OCI-LY7 (cell line): ENCODE measurements at regions not wholly inside any gene's neighbourhood (a gene's known extent, or its start where the extent isn't known, plus 50 kb on each side); places are given as distances from the start of the nearest gene placed in this dataset.

Source experiments
- BruUV-seq: library from RNA; stranded (reverse); fragments of 400-500 nt; replicated peaks from 2 replicates; lab custom pipeline; 2021; lab: Mats Ljungman, UMichigan
- CTCF ChIA-PET: fragments of 300-600 bp; sonication (Branson Sonifier 250); formaldehyde crosslinking; loops from one replicate; lab custom pipeline; 2022; ENCODE audit warnings: antibody characterized with exemption; ENCODE audit not compliant: unreplicated experiment; lab: Charles Lee
- POLR2A ChIA-PET: fragments of 300-600 bp; sonication (Branson Sonifier 250); formaldehyde crosslinking; loops from one replicate; lab custom pipeline; 2022; ENCODE audit warnings: antibody characterized with exemption; lab: Charles Lee
- DNase-seq: peaks from one replicate; pipeline ENCODE4 v3.0.0-alpha.2; 2015; ENCODE audit warnings: low spot score
- H2AFZ ChIP-seq: fragments of 200-600 bp; sonication (generic), shearing (Covaris generic); 2 replicates; pipeline ENCODE4 v1.6.1; 2014; ENCODE audit warnings: mild to moderate bottlenecking, antibody characterized with exemption, low read length, moderate library complexity
- H3K27ac ChIP-seq: fragments of 200-600 bp; sonication (generic); 2 replicates; pipeline ENCODE4 v1.5.1; 2014; ENCODE audit warnings: mixed run types, low read depth, mild to moderate bottlenecking, moderate library complexity, low read length, inconsistent platforms; ENCODE audit not compliant: poor library complexity, severe bottlenecking
- H3K36me3 ChIP-seq: fragments of 200-600 bp; sonication (generic); 2 replicates; pipeline ENCODE4 v1.6.1; 2014; ENCODE audit warnings: mild to moderate bottlenecking, antibody characterized with exemption, low read length, moderate library complexity, mixed read lengths; ENCODE audit not compliant: insufficient read depth
- H3K4me1 ChIP-seq: fragments of 200-600 bp; sonication (generic); 2 replicates; pipeline ENCODE4 v1.5.1; 2014; ENCODE audit warnings: mild to moderate bottlenecking, low read length; ENCODE audit not compliant: insufficient read depth, poor library complexity, severe bottlenecking
- H3K4me2 ChIP-seq: fragments of 200-600 bp; sonication (generic); 2 replicates; pipeline ENCODE4 v1.6.1; 2014; ENCODE audit warnings: mild to moderate bottlenecking, low read length
- H3K4me3 ChIP-seq: fragments of 200-600 bp; sonication (generic); 2 replicates; pipeline ENCODE4 v1.5.1; 2014; ENCODE audit warnings: mild to moderate bottlenecking, low read depth, low read length; ENCODE audit not compliant: poor library complexity, severe bottlenecking
- H3K79me2 ChIP-seq: fragments of 200-600 bp; sonication (generic); 2 replicates; pipeline ENCODE4 v1.6.1; 2016; ENCODE audit warnings: low read depth, mild to moderate bottlenecking, low read length, moderate library complexity, mixed read lengths; ENCODE audit not compliant: insufficient read depth
- H3K9me2 ChIP-seq: fragments of 200-600 bp; sonication (generic); 2 replicates; pipeline ENCODE4 v1.6.1; 2016; ENCODE audit warnings: mild to moderate bottlenecking, low read length, mixed read lengths; ENCODE audit not compliant: insufficient read depth
- H3K9me3 ChIP-seq: fragments of 200-600 bp; sonication (generic); 2 replicates; pipeline ENCODE4 v1.6.1; 2014; ENCODE audit warnings: mild to moderate bottlenecking, mixed run types, low read length, mixed read lengths
- H4K20me1 ChIP-seq: fragments of 200-600 bp; sonication (generic); 2 replicates; pipeline ENCODE4 v1.6.1; 2014; ENCODE audit warnings: mild to moderate bottlenecking, antibody characterized with exemption, low read length, moderate library complexity, mixed read lengths; ENCODE audit not compliant: insufficient read depth
- EZH2phosphoT487 ChIP-seq: fragments of 200-600 bp; sonication (generic); IDR thresholded peaks from 2 replicates; pipeline ENCODE4 v1.6.1; 2018; ENCODE audit warnings: low read depth, borderline replicate concordance, mild to moderate bottlenecking, mixed run types, antibody characterized with exemption, low read length, moderate library complexity, mixed read lengths
- intact Hi-C: fragments of 100-400 bp; cut with micrococcal nuclease; formaldehyde crosslinking; loops from one replicate; pipeline ENCODE4 v1.10.0; 2022; ENCODE audit not compliant: unreplicated experiment
- TF ChIP-seq, protein P1 (sequence below): fragments of 200-600 bp; sonication (generic); conservative IDR thresholded peaks from 2 replicates; pipeline ENCODE4 v1.5.1; 2014; ENCODE audit warnings: mild to moderate bottlenecking, antibody characterized with exemption, low read length, moderate library complexity, mixed read lengths

- CTCF ChIA-PET, result no interaction called here
- no peaks in the 10 kb centered on the region for H3K4me1 ChIP-seq
- no peak for DNase-seq
- TF ChIP-seq, protein P1, sequence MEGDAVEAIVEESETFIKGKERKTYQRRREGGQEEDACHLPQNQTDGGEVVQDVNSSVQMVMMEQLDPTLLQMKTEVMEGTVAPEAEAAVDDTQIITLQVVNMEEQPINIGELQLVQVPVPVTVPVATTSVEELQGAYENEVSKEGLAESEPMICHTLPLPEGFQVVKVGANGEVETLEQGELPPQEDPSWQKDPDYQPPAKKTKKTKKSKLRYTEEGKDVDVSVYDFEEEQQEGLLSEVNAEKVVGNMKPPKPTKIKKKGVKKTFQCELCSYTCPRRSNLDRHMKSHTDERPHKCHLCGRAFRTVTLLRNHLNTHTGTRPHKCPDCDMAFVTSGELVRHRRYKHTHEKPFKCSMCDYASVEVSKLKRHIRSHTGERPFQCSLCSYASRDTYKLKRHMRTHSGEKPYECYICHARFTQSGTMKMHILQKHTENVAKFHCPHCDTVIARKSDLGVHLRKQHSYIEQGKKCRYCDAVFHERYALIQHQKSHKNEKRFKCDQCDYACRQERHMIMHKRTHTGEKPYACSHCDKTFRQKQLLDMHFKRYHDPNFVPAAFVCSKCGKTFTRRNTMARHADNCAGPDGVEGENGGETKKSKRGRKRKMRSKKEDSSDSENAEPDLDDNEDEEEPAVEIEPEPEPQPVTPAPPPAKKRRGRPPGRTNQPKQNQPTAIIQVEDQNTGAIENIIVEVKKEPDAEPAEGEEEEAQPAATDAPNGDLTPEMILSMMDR, result no peak
- TF ChIP-seq EZH2phosphoT487, result no peak
- H3K9me3 ChIP-seq, result no peaks in the 10 kb centered on the region
- H3K4me3 ChIP-seq, result no peak overlapping the region
- no peaks in the 10 kb centered on the region for H3K9me2 ChIP-seq
- H3K27ac ChIP-seq, result no peak overlapping the region
- H4K20me1 ChIP-seq, result no peaks in the 10 kb centered on the region
- no TSS peak for BruUV-seq
- POLR2A ChIA-PET, result interaction anchor here (1.1 kb wide), 1 partner anchor 26 kb away, joined by 3 read pairs; no protein-coding TSS in a partner anchor
- no peak overlapping the region for H3K4me2 ChIP-seq
- H2AFZ ChIP-seq, result no peak overlapping the region
- H3K79me2 ChIP-seq, result no peaks in the 10 kb centered on the region
- no peaks in the 10 kb centered on the region for H3K36me3 ChIP-seq
- intact Hi-C loops, result no loop called here
Observed at GRCh38 chr12:84723988-84724387, 188.6 kb downstream of the SLC6A15 start.

GRCh38 chr12:84719997-84720396 is 192.6 kb downstream of the SLC6A15 start:
- Histone ChIP-seq H3K4me1 (no peaks in the 10 kb centered on the region), H3K4me3 (no peak overlapping the region), H3K79me2 (no peaks in the 10 kb centered on the region), H3K4me2 (no peak overlapping the region), H3K27ac (no peak overlapping the region), H3K36me3 (no peaks in the 10 kb centered on the region), H2AFZ (no peak overlapping the region), H3K9me2 (no peaks in the 10 kb centered on the region), H4K20me1 (no peaks in the 10 kb centered on the region), H3K9me3 (no peaks in the 10 kb centered on the region)
- ChIA-PET POLR2A (no interaction called here), CTCF (no interaction called here)
- intact Hi-C loops, result no loop called here
- no peak for TF ChIP-seq EZH2phosphoT487
- TF ChIP-seq, protein P1, result no peak
- no peak for DNase-seq
- BruUV-seq, result no TSS peak

DNA sequence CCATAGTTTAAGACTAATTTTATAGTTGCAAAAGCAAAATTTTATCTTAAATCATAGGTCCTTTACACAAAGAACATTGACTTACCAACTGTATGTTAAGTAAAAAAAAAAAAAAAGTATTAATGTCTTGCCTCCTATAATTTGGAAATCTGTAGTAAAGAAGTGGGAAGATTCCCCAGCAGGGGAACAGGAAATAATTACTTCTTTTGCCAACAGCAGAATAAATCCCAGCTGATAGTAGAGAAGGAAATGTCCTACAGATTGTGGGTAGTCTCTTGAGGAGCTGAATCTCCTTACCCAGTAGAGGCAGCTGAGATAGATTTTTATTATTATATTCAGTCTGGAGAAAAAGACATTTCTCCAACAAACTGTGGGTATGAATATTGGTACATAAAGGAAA is 193.7 kb downstream of the SLC6A15 start:
- no peak overlapping the region for H2AFZ ChIP-seq
- no peak overlapping the region for H3K4me2 ChIP-seq
- no peak overlapping the region for H3K27ac ChIP-seq
- no peaks in the 10 kb centered on the region for H3K79me2 ChIP-seq
- TF ChIP-seq EZH2phosphoT487, result no peak
- TF ChIP-seq, protein P1, result no peak
- H3K9me3 ChIP-seq, result no peaks in the 10 kb centered on the region
- no peaks in the 10 kb centered on the region for H3K36me3 ChIP-seq
- POLR2A ChIA-PET, result no interaction called here
- BruUV-seq, result no TSS peak
- CTCF ChIA-PET, result no interaction called here
- H3K4me1 ChIP-seq, result no peaks in the 10 kb centered on the region
- H3K9me2 ChIP-seq, result no peaks in the 10 kb centered on the region
- no peaks in the 10 kb centered on the region for H4K20me1 ChIP-seq
- intact Hi-C loops, result no loop called here
- no peak overlapping the region for H3K4me3 ChIP-seq
- DNase-seq, result no peak
